A204.1 (cell line): ENCODE measurements at regions not wholly inside any gene's neighbourhood (a gene's known extent, or its start where the extent isn't known, plus 50 kb on each side); places are given as distances from the start of the nearest gene placed in this dataset.

ENCODE experiments used
- FAIRE-seq: peaks from 2 replicates; lab custom pipeline; 2012; peaks lifted over from hg19 to GRCh38; lab: Jason Lieb, UNC

DNA sequence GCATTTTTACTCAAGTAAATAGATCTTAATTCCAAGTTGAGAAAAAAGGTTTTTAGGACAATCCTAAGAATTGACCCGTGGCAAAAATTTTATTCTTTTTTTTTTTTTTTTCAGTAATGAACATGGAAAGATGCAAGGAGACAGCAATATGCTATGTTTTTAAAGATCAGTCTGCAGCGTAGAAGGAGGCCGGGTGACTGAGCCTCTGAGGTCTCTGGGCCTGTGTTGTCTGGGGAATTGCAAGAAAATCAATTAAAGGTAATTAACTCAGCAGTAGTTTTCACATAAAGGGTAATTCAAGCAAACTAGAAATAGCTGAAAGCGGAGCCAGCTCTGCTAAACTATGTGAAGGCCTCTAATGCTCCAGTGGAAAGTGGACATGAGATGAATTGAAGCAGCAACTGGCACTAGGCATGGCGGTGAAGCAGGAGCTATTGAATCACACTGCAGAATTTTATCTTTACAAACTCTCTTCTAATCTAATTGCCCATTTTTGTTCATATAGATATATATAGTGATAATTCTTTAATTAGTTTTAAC is 285.2 kb upstream of the ITGA1 start:
- FAIRE-seq = no peak

DNA sequence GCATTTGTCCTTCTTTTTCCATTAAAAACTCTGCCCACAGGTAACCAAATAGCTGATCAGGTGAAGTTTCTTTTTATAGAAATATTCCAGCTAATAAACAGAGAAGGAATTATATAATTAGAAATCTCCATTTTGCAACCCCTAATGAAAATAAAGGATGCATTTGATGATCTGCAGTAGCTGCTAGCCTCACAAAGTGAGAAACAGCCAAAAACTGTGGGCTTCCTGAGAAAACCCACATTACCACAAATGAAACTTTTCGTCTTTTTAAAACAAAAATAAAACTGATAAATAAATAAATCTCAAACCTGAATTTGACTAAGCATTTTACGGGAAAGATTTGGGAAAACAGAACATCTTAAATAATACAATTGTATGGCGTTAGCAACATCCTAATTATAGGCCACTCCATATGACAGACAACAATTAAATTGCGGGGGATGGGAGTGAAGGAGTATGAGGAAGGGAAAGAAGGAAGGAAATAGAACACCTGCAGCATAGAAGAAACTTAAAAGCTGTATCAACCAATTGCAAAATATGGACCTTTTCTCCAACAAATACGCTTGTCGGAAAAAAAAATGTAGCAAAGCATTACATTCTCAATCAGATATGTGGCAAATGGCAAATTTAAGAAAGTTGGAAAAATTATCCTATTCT is 283.0 kb upstream of the ITGA1 start:
- FAIRE-seq = no peak

DNA sequence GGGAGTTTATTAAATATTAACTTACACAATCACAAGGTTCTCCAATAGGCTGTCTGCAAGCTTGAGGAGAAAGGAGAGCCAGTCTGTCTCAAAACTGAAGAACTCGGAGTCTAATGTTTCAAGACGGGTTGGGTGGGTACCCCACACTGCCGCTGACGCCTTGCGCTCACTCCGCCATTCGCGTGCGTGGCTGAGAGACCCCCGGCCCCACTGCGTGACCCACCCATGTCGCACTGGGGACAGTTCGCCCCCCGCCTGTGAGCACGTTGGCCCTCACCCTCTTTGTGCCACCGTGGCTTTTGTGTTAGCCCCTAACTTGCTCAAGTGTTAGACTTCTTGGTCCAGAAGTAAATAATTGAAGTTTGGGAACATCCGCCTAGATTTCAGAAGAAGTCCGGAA is 270.0 kb upstream of the ITGA1 start:
- FAIRE-seq = no peak

DNA sequence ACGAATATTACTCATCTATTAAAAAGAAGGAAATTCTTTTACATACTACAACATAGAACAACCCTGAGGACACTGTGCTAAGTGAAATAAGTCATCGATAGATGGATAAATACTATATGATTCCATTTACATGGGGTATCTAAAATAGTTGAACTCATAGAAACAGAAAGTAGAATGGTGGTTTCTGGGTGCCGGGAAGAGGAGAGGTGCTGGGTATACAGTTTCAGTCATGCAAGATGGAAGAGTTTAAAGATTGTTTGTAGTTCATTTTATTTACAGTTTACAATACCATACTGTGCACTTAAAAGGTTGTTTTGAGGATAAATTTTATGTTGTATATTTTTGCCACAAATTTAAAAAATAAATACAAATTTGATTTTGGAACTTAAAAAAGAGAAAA is 267.5 kb upstream of the ITGA1 start:
- FAIRE-seq = no peak

DNA sequence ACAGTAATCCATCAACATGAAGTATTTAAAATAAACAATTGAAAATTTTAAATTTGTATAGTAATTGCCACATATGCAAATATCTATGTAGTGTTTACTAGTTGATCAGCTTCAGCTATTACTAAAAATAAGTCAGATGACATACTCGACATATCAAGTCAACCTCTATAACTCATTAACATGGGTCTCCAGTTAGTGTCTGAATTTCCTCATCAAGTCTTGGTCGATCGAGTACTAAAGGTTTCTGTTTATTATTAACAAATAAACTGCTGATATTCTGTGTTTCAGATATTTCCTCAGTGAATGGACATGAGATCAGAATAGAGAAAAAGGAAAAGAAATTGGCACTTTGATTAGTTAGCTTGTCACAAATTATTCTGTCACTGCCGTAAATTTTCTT is 266.5 kb upstream of the ITGA1 start:
- FAIRE-seq = no peak

DNA sequence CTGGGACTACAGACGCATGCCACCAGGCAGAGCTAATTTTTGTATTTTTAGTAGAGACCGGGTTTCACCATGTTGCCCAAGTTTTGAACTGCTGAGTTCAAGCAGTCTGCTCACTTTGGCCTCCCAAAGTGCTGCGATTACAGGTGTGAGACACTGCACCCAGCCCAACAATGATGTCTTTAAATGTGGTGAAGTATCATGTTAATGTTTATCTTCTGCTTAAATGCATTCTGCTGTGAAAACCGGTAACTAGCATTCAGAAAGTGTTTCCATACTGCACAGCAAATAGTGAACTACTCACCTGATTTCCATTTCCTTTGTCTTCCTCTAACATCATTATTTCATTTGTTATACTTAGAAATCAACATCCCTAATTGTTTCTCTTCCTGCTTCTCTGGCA is 264.0 kb upstream of the ITGA1 start:
- FAIRE-seq = no peak

DNA sequence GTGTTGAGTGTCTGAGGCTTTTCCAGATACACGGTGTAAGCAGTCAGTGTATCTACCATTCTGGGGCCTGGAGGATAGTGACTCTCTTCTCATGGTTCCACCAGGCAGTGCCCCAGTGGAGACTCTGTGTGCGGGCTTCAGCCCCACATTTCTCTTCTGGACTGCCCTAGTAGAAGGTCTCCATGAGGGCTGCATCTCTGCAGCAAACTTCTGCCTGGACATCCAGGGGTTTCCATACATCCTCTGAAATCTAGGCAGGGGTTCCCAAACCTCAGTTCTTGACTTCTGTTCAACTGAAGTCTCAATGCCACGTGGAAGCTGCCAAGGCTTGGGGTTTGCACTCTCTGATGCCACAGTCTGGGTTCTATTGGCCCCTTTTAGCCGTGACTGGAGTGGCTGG is 256.6 kb upstream of the ITGA1 start:
- no peak for FAIRE-seq

DNA sequence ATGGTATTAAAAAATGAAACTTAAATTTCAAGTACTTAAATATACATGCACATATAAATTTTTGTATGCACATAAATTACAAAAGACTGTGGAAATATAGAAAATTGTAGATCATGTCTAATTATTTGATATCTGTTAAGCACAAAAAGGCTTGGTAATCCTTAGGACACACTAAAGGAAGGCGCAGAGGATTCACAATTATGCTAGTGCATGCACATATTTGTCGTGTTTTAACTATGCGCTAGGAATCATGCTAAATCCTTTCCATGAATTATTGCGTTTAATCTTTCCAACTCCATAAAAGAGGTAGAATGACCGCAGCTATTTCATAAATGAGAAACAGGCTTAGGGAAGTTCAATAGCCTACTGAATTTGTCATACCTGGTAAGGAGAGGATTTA is 244.1 kb upstream of the ITGA1 start:
- no peak for FAIRE-seq

DNA sequence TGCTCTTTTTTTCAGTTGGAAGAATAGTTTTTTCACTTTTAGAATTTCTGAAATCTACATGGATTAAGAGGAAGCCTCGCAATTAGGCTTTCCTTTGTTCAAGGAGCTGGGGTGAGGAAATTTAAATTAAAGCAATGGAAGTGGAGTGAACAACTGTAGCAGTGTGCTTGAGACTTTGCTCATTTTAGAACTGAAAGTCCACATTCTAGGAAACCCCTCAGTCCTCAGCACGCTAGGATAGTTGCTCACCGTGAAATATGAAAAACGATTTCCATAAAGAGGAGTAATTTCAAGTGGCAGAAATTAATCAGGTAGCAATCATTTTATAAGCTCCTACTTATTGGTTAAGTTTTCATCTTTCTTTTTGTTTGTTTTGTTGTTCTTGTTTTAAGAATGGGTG is 243.0 kb upstream of the ITGA1 start:
- no peak for FAIRE-seq

DNA sequence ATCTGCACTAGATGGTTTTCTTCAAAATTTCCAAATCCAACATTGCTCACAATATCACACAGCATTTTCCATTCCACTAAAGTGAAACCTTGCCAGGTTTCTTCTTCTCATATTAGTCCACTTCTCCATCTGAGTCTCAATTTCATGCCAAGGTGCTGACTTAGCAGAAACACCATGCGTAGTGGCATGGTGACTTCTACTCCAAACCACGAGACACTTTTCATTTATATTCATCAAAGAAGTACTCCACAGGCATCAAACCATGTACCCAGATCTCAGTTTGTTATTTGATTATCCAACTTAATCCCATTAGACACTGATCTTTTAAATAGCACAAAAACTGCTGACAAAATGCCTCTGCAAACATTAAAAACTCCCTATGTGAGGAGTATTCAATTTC is 233.4 kb upstream of the ITGA1 start:
- no peak for FAIRE-seq

DNA sequence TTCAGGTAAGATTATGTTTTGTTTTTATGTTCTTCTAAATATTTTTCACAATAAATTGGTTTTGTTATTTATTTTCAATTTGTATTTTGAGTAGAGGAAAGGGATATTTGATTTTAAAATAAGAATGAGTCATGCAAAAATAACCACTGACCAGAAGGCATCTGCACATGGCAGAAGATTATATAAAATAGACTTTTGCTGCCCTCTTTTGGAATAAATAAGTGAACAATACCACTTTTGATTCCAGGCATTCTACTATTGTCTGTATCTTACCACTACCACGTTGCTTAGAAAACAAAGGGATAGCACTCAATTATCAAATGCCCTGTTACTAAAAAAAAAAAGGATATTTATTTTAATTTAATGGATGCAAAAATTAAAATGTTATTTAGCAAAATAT is 227.3 kb upstream of the ITGA1 start:
- FAIRE-seq = no peak

DNA sequence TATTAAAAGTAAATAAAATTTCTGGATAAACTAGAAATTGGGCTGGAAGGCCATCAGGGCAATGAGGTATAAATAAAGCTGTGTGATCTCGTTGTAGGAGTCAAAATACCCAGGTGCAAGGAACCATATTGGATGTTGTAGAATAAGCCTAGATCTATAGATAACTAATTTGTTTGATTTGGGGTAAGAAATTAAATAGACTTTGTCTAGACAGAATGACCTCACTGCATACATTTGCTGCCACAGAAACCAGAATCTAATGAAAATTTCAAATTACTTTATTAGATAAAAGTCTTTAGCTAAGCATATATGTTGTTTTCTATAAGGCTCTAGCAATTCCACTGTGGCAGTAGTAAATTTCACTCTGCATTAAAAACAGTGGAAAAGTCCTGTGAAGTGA is 225.2 kb upstream of the ITGA1 start:
- FAIRE-seq = no peak

DNA sequence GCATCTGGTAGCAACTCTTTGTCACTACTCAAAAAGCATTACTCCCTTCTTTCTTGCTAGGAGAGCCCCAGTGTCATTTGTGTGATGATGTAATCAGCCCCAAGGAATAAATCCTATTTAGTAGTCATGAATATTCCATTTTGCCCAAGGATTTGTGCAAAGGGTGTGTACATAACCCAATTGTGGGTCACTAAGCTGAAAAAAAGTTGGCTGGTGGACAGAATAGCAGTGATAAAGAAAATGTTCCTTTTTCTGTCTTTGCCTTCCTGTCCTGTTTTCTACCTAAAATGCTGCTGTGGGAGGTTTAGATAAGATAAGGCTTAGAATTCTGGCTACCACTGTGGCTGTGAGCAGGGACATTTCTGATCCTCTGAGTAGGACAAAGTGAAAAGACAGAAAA is 223.1 kb upstream of the ITGA1 start:
- FAIRE-seq = no peak

DNA sequence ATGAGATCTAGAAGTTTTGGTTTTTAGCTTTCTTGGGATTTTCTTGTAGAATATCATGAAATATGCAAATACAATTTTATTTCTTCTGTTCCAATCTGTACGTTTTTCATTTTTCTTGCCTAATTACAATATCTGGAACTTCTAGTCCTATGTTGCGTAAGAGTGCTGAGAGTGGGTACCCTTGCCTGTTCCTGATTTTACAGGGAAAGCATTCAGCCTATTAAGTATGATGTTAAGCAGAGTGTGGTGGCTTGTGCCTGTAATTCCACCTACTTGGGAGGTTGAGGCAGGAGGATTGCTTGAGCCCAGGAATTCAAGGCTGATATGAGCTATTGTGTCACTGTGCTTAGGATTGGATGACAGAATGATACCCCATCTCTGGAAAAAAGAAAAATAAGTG is 210.2 kb upstream of the ITGA1 start:
- FAIRE-seq = no peak

DNA sequence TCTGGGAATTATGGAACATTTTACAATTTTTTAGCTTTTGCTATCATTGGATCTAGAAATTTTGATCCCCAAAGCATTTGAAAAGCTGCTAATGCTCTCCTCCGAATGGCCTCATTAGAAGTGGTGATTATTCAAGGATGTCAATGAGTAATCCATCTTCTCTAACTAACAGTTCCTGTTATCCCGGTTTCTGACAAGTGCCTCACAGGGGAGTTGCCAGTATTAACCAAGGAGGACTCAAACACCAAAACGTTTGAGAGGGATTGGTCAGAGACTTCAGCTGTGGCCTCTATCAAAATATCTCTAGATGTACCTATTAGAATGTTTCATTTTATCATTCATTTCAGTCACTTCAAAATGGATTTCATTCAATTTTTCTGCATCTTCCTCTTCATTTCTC is 208.3 kb upstream of the ITGA1 start:
- FAIRE-seq = no peak

DNA sequence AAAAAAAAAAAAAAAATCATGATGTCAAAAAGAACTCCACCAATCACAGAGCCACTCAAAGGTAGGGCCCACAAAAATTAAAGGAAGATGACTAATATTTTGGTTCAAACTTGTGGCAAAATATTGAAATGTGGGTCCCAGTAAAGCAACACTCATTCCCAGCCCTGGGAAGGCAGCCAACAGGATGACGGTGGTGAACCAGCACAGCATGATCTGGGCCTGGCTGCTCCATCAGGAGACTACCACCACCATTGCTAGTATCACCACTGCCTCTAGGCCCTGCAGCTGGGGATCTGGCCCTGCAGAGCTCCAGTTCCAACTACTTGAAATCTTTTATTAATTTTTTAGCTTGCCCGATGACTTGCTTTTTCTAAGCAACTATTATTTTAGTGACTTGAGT is 206.8 kb upstream of the ITGA1 start:
- FAIRE-seq = no peak

DNA sequence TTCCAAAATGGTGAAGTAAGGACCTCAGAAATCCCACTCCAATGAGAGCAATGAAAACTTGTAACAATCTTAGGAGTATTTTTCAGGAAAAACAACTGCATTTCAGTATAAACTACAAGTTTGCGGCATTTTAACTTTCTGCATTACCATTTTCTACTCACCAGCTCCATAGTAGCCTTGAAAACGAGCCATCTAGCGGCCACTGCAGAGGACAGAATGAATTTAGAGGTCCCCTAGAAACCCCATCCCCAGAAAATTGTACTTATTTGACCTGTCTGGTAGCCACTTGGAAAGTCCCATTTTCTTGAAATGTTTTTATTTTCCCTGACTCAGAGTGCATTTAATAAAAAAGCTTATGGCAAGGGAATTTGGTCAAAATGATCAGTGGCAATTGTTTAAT is 205.4 kb upstream of the ITGA1 start:
- FAIRE-seq = no peak

DNA sequence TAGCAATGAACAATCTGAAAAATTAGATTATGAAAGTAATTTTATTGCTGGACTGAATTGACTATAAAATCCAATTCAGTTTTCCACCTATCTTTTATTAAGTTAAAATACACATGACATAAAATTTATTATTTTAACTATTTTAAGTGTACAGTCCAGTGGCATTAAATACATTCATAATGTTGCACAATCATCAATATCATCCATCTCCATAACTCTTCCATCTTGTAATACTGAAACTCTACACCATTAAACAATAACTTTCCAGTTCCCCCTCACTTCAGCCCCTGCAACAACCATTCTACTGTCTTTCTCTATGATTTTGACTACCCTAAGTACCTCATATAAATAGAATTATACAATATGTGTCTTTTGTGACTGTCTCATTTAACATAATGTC is 200.6 kb upstream of the ITGA1 start:
- no peak for FAIRE-seq

DNA sequence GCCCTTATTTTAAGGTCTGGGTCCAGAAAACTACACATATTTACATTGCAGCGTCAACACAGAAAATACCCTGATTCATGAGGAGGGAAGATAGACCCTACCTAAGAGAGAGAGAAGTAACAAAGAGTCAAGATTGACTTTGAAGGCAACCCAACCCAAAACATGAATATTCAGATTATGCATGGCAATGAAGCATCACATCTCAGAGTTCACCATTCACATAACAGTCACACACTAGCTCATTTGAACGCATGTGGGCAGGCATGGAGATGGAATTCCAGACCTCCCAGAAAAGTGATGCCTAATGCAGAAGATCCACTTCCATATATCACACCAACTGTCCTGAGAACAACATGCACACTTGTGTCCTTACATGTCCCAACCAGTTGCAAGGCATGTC is 190.1 kb upstream of the ITGA1 start:
- no peak for FAIRE-seq

DNA sequence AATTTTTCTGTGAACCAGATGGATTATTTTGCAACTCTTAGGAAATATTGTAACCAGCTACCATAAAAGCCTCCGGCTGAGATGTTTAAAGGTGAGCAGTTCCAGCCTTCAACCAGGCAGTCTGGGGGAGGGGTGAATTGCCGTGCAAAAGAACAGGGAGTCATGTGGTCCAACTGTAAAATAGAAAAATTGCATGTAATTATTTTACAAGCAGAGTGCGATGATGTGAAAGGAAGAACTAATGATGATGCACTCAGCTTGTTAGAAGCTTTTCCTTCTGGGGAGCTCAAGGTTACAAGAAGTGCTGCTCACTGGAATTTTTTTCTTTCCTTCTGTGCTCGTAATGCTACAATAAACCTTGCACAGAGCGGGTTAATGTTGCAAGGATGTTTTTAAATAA is 188.7 kb upstream of the ITGA1 start:
- no peak for FAIRE-seq

DNA sequence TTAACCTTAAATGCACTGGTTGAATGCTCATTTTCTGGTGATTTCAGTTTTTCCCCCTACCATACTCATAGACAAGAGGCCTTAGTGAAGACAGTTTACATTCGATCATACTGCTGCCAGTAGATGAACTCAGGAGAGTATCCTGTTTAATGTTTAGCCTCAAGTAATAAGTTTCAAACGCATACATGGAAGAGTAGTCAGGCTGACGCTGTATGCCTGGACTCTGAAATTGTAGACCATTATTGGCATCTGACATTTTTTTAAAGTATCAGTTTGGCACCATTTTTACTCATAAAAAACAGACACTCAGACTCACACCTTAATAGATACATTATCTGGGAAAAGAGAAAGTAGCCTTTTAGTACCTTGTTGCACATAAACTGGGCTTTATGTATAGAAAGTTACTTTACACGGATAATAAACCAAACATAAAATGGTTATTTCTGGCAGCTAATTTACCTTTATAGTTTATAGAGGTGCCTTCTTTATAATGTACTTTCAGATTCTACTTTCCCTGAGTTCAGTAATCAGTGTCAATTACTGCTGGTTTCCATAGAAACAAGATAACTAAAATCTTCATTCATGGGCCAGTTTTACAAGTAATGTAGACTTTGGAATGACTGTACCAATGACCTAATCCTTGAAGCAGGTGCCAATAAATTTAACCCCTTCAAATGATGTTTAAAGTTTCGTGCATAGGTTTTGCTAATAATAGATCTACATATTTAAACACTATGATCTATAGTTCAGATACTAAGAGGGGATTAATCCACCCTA is 183.8 kb upstream of the ITGA1 start:
- FAIRE-seq = no peak

DNA sequence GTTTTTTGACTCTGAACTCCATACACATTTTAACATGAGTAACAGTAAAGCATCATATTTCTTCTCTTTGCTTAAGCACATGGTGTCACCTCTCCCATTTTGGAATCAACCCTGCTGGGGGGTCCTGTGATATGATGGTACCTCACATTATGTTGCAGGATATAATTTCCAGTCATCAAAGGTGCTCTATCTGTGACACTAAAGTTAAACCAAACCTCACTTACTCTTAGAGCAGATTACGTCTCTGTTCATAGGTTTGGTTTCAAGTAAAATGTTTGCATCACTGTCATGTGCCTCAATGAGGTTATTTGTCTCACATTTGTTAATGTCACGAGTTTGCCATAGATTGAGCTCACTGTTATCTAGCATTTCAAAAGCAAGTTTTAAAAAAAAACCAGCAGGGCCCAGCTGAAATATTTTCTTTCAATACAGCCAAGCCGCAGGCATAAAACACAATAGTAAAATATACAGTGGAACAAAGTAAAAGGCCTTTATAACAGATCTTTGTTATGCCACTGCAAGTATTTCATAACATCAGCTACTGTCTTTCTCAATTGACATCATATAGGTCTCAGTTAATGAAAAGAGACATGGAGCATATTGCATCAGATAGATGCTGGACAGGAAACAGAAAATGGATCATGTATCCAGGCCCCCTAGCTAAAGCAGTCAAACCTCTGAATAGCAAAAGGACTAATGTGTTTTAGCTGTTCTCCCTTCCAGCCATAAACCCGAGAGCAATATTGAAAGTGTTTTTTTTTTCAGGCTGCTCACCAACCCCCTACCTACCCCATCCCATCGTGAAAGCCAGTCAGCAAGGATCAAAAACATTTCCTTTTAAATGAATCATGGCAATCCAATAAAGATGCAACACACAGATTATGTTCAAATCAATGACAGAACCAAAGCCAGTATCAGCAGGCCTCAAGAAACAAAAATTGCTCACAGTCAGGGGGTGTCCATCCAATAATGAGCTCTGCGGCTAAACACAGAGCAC is 182.1 kb upstream of the ITGA1 start:
- no peak for FAIRE-seq
